Thyroid gland (tissue), 4 donors: ENCODE measurements at regions not wholly inside any gene's neighbourhood (a gene's known extent, or its start where the extent isn't known, plus 50 kb on each side); places are given as distances from the start of the nearest gene placed in this dataset.

Experiments
- CTCF ChIP-seq, 6 experiments: fragments of 200-600 bp in 3 of 6; fragments of 450-650 bp in 3 of 6; sonication (generic) in 3 of 6; IDR thresholded peaks; one replicate each; pipeline ENCODE4 v1.5.1; 2016 to 2019; ENCODE audit warnings: antibody characterized with exemption in 6 of 6, mild to moderate bottlenecking in 2 of 6, inconsistent platforms in 1 of 6, moderate library complexity in 1 of 6
- POLR2A ChIP-seq, 2 donors: fragments of 450-650 bp; IDR thresholded peaks; one replicate each; pipeline ENCODE4 v1.6.1; 2017; ENCODE audit warnings: antibody characterized with exemption in 2 of 2, mild to moderate bottlenecking in 2 of 2, moderate library complexity in 1 of 2

DNA sequence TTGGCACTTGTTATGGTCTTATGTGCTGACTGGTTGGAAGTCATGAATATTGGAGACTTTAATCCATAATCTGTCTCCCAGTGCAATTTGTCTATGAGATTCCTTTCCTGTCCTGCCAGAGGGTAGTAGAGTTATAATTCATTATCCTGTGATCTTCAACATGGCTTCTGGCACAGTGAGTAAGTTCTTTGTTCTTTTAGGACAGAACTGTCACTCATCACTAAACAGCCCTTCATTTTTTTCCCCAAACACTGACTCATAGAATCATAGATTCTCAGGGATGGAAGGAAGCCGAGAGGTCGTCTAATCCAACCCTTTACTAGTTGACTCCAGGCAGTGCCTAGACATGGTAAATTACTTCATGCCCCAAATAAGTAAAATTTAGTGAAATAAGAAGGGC lies 78.4 kb downstream of the LUZP4 start:
- TF ChIP-seq POLR2A (IDR thresholded peaks at IDR 0.05) (no peak), CTCF (IDR thresholded peaks at IDR 0.05) (no peak)
